Dermis microvascular lymphatic vessel endothelial cell (primary cell): ENCODE measurements at regions not wholly inside any gene's neighbourhood (a gene's known extent, or its start where the extent isn't known, plus 50 kb on each side); places are given as distances from the start of the nearest gene placed in this dataset.

Experiments used
- DNase-seq, 2 donors: peaks; one replicate each; pipeline versions ENCODE4 v3.0.0 to v3.0.0-alpha.2; 2010; ENCODE audit warnings: low read depth in 2 of 2

DNA sequence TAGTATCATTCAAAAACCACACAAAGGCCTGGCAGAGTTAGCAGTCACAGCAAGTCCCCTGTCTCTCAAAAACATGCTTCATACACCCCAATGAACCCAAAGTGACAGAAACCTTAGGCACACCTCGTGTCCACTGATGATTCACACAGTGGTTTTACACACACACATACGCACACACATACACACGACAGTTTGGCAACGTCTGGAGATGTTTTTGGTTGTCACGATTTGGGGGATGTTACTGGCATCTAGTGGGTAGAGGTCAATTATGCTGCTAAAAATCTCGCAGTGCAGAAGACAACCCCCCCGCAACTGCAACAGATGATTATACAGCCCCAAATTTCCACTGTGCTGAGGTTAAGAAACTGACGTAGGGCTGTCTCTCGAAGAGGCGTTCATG lies 72.9 kb upstream of the PARD3B start:
- no peak for DNase-seq

GRCh38 chr2:204473224-204473623 lies 72.1 kb upstream of the PARD3B start:
- DNase-seq: no peak

DNA sequence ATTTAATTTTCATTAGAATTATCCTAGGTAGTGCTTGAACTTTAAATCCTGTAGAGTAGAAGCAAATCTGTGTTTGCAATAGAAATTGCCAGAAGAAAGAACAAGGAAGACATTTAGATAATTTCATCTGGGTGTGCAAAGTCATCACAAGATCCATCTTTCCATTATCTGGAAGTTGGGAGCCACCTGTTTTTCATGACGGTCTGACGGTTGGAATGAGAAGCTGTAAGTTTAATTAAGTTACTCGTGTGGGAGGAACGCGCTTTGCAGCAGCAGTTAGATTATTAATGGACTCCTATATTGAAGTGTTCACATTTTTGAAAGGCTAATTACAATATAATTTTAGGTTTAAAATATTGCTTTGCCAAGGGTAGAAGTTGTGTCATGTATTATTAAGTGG lies 69.9 kb upstream of the PARD3B start:
- no peak for DNase-seq

- no peak for DNase-seq
These were observed 67.8 kb upstream of the PARD3B start for GRCh38 chr2:204477358-204477950.

DNA sequence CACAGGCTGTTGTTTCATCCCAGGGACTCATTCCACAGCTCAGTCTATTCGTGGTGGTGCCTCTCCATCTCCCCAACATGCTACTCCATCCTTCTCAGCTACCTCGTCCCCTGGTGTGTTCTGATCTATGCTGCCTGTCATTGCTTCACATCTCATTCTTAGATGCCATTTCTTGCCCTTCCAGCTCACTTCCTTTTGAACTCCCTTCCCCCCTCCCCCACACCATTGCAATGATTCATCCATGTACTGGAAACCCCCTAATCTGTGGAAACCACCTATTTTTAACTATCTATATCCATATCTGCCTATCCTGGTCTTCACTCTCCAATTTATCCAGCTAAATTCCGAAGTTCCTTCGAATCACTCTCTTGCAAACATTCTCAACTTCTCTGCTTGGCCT lies 65.7 kb upstream of the PARD3B start:
- peak in 1 of 2 donors; percentile 74 for DNase-seq

DNA sequence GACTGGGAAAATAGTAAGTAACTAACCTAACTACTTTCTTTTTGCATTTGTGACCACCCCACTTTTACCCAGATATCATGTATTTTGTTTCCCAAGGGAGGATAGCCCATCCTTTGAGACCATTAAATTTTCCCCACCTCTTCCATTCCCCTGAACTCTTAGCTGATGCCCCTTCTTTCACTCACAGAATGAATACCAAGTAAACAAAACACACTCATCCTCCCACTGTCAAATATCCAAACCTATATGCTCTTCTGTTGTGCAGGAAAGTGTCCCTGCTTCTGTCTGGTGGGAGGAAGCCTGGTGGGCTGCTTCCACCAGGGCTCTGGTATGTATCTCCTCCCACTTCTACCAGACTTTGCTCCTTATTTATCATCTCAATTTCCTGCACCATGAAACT lies 64.6 kb upstream of the PARD3B start:
- no peak for DNase-seq

DNA sequence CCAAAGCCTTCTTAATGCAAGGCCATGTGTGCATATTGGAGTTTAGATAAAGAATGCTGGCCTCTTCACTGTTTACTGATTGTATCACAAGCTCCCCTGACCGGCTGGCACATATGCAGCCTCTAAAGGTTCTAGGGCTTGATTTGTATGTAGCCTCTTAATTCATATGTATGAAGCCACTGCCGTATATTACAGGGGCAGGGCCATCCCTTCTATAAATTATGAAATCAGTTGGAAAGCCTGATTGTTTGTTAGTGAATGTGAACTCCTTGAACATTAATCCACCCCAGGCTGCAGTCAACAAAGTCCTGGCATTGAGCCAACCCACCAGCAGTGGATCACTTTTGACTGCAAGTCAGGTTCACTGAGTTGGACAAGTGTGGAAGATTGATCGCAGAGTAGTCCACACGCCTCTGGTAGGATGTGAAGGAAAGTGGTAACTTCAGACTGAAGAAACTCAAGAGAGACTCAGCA lies 61.6 kb upstream of the PARD3B start:
- DNase-seq: peak in 1 of 2 donors; percentile 43

DNA sequence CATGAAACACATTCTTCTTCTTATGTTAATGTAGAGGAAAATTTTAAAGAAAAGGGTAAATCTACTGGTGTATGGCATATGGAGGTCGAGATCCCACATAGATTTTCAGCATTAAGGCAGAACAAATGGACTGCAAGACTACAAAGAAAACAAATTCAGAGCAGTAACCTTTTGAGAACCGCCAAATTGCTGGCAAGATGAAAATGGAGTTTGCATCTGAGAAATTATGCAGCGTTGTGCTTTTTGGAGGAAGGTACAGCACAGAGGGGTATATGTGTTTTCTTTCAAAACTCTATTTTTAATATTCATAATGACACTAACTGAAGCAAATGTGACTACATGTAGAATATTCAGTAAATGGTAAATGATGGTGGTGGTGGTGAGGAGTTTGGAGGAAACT lies 59.0 kb upstream of the PARD3B start:
- DNase-seq: no peak

- peak in 1 of 2 donors; percentile 9 for DNase-seq
These were observed 58.5 kb upstream of the PARD3B start for GRCh38 chr2:204486805-204487204.

DNA sequence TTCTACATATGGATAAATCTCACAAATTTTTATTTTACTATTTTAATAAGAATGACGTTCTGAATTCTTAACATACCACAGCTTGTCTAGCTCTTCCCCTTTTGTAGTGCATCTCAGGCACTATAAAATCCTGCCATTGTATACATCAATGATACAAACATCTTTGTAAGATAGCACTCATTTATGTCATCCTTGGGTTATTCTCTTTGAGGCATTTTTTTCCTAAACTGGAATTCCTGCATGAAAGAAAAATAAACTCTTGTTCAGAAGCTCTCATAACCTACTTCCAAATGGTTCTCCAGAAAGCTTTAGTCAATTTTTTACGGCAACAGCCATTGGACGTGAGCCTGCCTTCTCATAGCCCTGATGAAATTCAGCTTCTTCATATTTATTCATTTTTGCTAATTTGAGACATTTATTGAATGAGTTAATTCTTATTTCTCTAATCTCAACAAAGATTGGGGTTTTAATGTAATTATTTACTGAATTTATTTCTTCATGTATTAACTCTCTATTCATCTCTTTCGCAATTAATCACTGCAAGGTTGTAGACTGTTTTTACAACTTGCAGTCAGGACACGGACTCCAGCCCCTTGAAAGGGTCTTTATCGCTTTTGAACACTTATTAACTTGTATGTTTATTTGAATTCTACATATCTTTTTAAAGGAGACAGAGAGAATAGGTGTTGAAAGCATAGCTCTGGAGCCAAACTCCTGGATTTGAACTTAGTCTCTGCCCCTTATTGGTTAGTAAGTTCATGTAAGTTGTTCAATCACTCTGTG lies 57.6 kb upstream of the PARD3B start:
- no peak for DNase-seq

- peak; percentile 40 to 88 for DNase-seq
These were observed 53.7 kb upstream of the PARD3B start for GRCh38 chr2:204491528-204491927.

DNA sequence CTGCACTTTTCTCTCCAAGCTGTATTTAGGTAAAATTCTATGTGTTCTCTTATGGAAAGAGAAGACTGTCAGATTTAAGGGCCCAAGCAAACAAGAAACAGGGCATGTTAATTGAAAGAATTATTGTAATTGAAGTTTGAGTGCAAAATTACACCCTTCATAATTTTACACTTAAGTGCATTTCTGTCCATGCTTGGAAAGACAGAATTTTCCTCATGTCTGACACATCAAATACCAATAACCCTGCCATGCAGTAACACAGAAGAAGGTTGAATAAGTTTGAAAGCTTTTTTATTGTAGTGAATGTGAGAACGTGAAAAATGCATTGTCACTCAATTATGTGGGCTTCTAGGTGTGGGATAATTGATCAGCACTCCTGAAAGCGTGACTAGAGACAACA lies 52.9 kb upstream of the PARD3B start:
- no peak for DNase-seq

GRCh38 chr2:204494681-204495080 lies 50.6 kb upstream of the PARD3B start:
- no peak for DNase-seq

DNA sequence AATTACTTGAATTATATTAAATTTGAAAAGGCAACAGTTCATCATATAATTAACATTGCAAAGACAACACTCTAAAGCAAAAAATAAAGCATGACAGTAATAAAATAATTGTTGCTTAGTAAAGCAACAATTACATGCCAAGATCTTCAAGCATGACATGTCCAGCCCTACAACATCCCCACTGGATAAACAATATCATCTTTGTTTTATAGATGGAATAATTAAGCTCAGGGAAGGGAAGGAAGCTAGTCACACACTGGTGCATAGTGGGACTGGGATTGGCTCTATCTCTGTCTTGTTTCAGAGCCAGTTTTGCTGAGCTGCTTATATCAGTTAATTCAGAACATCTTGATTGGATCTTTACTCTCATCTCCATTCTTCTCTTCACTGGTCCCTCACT lies 49.9 kb upstream of the PARD3B start:
- no peak for DNase-seq
